ENCODE measurements at regions not wholly inside any gene's neighbourhood (a gene's known extent, or its start where the extent isn't known, plus 50 kb on each side); places are given as distances from the start of the nearest gene placed in this dataset.

- Histone ChIP-seq H3K4me3 (ENCODE audit: low read depth, low read length) (no peak overlapping the region), H3K36me3 (ENCODE audit: control insufficient read depth, insufficient read depth, low read length) (no peaks in the 10 kb centered on the region), H3K9me3 (no peaks in the 10 kb centered on the region), H3K4me1 (peaks cover 19% of the 10 kb centered on the region), H3K27me3 (replicated peaks; ENCODE audit: control insufficient read depth, insufficient read depth, low read length) (no peaks in the 10 kb centered on the region)
- no peaks in the 10 kb centered on the region for H3K36me3 Mint-ChIP-seq (ENCODE audit: insufficient read depth, unreplicated experiment)
- POLR2A ChIA-PET: no interaction called here
- H3K9me3 Mint-ChIP-seq (ENCODE audit: unreplicated experiment): no peaks in the 10 kb centered on the region
- no peak overlapping the region for H3K4me3 Mint-ChIP-seq (ENCODE audit: unreplicated experiment)
- CTCF ChIA-PET: no interaction called here
- intact Hi-C loops (cut with micrococcal nuclease; ENCODE audit: unreplicated experiment): no loop called here
- peaks cover 8% of the 10 kb centered on the region for H3K4me1 Mint-ChIP-seq (ENCODE audit: low read depth, unreplicated experiment)
- no TSS peak for BruUV-seq (replicated peaks)
- no peaks in the 10 kb centered on the region for H3K27me3 Mint-ChIP-seq (ENCODE audit: insufficient read depth, unreplicated experiment)
- H3K27ac Mint-ChIP-seq (ENCODE audit: unreplicated experiment): no peak overlapping the region
- DNase-seq: no peak
- TF ChIP-seq CTCF (IDR thresholded peaks at IDR 0.05; ENCODE audit: insufficient read depth in 1 of 2, low read depth in 1 of 2, low read length in 1 of 2, severe bottlenecking in 1 of 2, unreplicated experiment in 1 of 2): no peak
These were observed 184.2 kb upstream of the FOXQ1 start for GRCh38 chr6:1127597-1128288.

DNA sequence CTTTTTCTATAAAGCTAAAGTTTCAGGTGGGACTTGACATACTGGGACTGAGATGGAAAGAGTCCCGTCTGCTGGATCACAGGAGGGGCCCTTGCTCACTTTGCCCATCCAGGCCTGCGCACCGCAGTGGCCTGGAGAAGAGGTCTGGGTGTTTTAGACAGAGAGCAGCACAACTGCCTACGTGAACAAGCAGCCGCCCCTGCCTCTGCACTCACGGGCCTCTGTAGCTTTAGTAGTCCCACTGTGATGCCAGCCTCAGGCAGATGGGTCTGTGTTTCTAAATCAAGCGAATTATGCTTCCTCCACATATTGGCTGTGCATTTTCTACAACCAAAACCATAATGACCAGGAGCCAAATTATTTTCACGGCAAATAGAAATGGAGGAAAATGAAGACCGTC lies 184.8 kb upstream of the FOXQ1 start:
- Histone ChIP-seq H3K9me3 (no peaks in the 10 kb centered on the region), H3K4me1 (peaks cover 19% of the 10 kb centered on the region), H3K36me3 (ENCODE audit: control insufficient read depth, insufficient read depth, low read length) (no peaks in the 10 kb centered on the region), H3K4me3 (ENCODE audit: low read depth, low read length) (no peak overlapping the region), H3K27me3 (replicated peaks; ENCODE audit: control insufficient read depth, insufficient read depth, low read length) (no peaks in the 10 kb centered on the region)
- Mint-ChIP-seq H3K27me3 (ENCODE audit: insufficient read depth, unreplicated experiment) (no peaks in the 10 kb centered on the region), H3K4me3 (ENCODE audit: unreplicated experiment) (no peak overlapping the region), H3K9me3 (ENCODE audit: unreplicated experiment) (no peaks in the 10 kb centered on the region), H3K27ac (ENCODE audit: unreplicated experiment) (no peak overlapping the region), H3K4me1 (ENCODE audit: low read depth, unreplicated experiment) (peaks cover 8% of the 10 kb centered on the region), H3K36me3 (ENCODE audit: insufficient read depth, unreplicated experiment) (no peaks in the 10 kb centered on the region)
- no TSS peak for BruUV-seq (replicated peaks)
- intact Hi-C loops (cut with micrococcal nuclease; ENCODE audit: unreplicated experiment): no loop called here
- DNase-seq: no peak
- ChIA-PET CTCF (no interaction called here), POLR2A (no interaction called here)
- no peak for TF ChIP-seq CTCF (IDR thresholded peaks at IDR 0.05; ENCODE audit: insufficient read depth in 1 of 2, low read depth in 1 of 2, low read length in 1 of 2, severe bottlenecking in 1 of 2, unreplicated experiment in 1 of 2)

GRCh38 chr6:1126036-1126435 lies 185.9 kb upstream of the FOXQ1 start:
- no peaks in the 10 kb centered on the region for H3K27me3 Mint-ChIP-seq (ENCODE audit: insufficient read depth, unreplicated experiment)
- Histone ChIP-seq H3K4me1 (peaks cover 13% of the 10 kb centered on the region), H3K27me3 (replicated peaks; ENCODE audit: control insufficient read depth, insufficient read depth, low read length) (no peaks in the 10 kb centered on the region), H3K4me3 (ENCODE audit: low read depth, low read length) (no peak overlapping the region), H3K36me3 (ENCODE audit: control insufficient read depth, insufficient read depth, low read length) (no peaks in the 10 kb centered on the region), H3K9me3 (no peaks in the 10 kb centered on the region)
- no TSS peak for BruUV-seq (replicated peaks)
- H3K4me3 Mint-ChIP-seq (ENCODE audit: unreplicated experiment): no peak overlapping the region
- TF ChIP-seq CTCF (IDR thresholded peaks at IDR 0.05; ENCODE audit: insufficient read depth in 1 of 2, low read depth in 1 of 2, low read length in 1 of 2, severe bottlenecking in 1 of 2, unreplicated experiment in 1 of 2): no peak
- no peaks in the 10 kb centered on the region for H3K4me1 Mint-ChIP-seq (ENCODE audit: low read depth, unreplicated experiment)
- no peak for DNase-seq
- no peak overlapping the region for H3K27ac Mint-ChIP-seq (ENCODE audit: unreplicated experiment)
- CTCF ChIA-PET: no interaction called here
- POLR2A ChIA-PET: no interaction called here
- intact Hi-C loops (cut with micrococcal nuclease; ENCODE audit: unreplicated experiment): no loop called here
- no peaks in the 10 kb centered on the region for H3K9me3 Mint-ChIP-seq (ENCODE audit: unreplicated experiment)
- H3K36me3 Mint-ChIP-seq (ENCODE audit: insufficient read depth, unreplicated experiment): no peaks in the 10 kb centered on the region
